Mucosa of descending colon (tissue), 1 donor: ENCODE measurements at regions not wholly inside any gene's neighbourhood (a gene's known extent, or its start where the extent isn't known, plus 50 kb on each side); places are given as distances from the start of the nearest gene placed in this dataset. TPM values are rescaled to one million over a fixed set of nuclear protein-coding genes. Genes with fewer than 3 reads are reported as not detected.

Experiments
- microRNA-seq: library from miRNA; unstranded; fragments of <30 nt; microRNA quantifications from one replicate; pipeline ENCODE4, GENCODE V29; 2019
- donor health status: DM: no; HTN: no; CAD: no; lungs with moderate emphysema.

Small RNA genes in the stretch of these regions (microRNA-seq; reads per million reads assigned to microRNA genes)
- not detected for gene MIR4280
